ENCODE measurements at regions not wholly inside any gene's neighbourhood (a gene's known extent, or its start where the extent isn't known, plus 50 kb on each side); places are given as distances from the start of the nearest gene placed in this dataset.

GRCh38 chr21:35108887-35109286, 59.8 kb upstream of the RUNX1 start:
- DNase-seq (ENCODE audit: low read depth in 1 of 2, low spot score in 1 of 2): no peak
- Histone ChIP-seq H3K4me3 (replicated peaks; ENCODE audit: insufficient read depth, low read length) (no peak overlapping the region), H3K27me3 (ENCODE audit: insufficient read depth, poor library complexity, severe bottlenecking) (no peaks in the 10 kb centered on the region), H3K27ac (replicated peaks) (no peak overlapping the region)
- TF ChIP-seq SPI1 (IDR thresholded peaks at IDR 0.05; ENCODE audit: borderline replicate concordance, low read depth): no peak
- no peak for TF ChIP-seq CTCF (IDR thresholded peaks at IDR 0.05; ENCODE audit: insufficient read depth, low read length)
- TF ChIP-seq GABPA (IDR thresholded peaks at IDR 0.05; ENCODE audit: low read depth): no peak
- no peak for TF ChIP-seq POLR2AphosphoS5 (IDR thresholded peaks at IDR 0.05; ENCODE audit: low read depth)
- TF ChIP-seq REST (IDR thresholded peaks at IDR 0.05; ENCODE audit: insufficient replicate concordance, low read depth): no peak

- no peaks in the 10 kb centered on the region for H3K27me3 ChIP-seq (ENCODE audit: insufficient read depth, poor library complexity, severe bottlenecking)
- no peak overlapping the region for H3K4me3 ChIP-seq (replicated peaks; ENCODE audit: insufficient read depth, low read length)
- TF ChIP-seq GABPA (IDR thresholded peaks at IDR 0.05; ENCODE audit: low read depth) (no peak), REST (IDR thresholded peaks at IDR 0.05; ENCODE audit: insufficient replicate concordance, low read depth) (no peak), POLR2AphosphoS5 (IDR thresholded peaks at IDR 0.05; ENCODE audit: low read depth) (no peak), SPI1 (IDR thresholded peaks at IDR 0.05; ENCODE audit: borderline replicate concordance, low read depth) (no peak), CTCF (IDR thresholded peaks at IDR 0.05; ENCODE audit: insufficient read depth, low read length) (no peak)
- H3K27ac ChIP-seq (replicated peaks): no peak overlapping the region
- DNase-seq (ENCODE audit: low read depth in 1 of 2, low spot score in 1 of 2): no peak
Measured at GRCh38 chr21:35107520-35107919, 58.4 kb upstream of the RUNX1 start.

- no peak for DNase-seq (ENCODE audit: low read depth in 1 of 2, low spot score in 1 of 2)
- Histone ChIP-seq H3K27ac (replicated peaks) (no peak overlapping the region), H3K27me3 (ENCODE audit: insufficient read depth, poor library complexity, severe bottlenecking) (no peaks in the 10 kb centered on the region), H3K4me3 (replicated peaks; ENCODE audit: insufficient read depth, low read length) (no peak overlapping the region)
- TF ChIP-seq POLR2AphosphoS5 (IDR thresholded peaks at IDR 0.05; ENCODE audit: low read depth) (no peak), CTCF (IDR thresholded peaks at IDR 0.05; ENCODE audit: insufficient read depth, low read length) (no peak), REST (IDR thresholded peaks at IDR 0.05; ENCODE audit: insufficient replicate concordance, low read depth) (no peak), SPI1 (IDR thresholded peaks at IDR 0.05; ENCODE audit: borderline replicate concordance, low read depth) (no peak), GABPA (IDR thresholded peaks at IDR 0.05; ENCODE audit: low read depth) (no peak)
Measured at GRCh38 chr21:35106246-35106835, 57.2 kb upstream of the RUNX1 start.

All from HL-60 (cell line).